HG02763 (cell line): ENCODE measurements at regions not wholly inside any gene's neighbourhood (a gene's known extent, or its start where the extent isn't known, plus 50 kb on each side); places are given as distances from the start of the nearest gene placed in this dataset.
"Not testable (repeated sequence)": the region's sequence is repeated elsewhere in the genome, so short reads cannot be mapped to it uniquely, and the experiment has no call there.

Experiments used
- ATAC-seq: cut with Tn5 transposase; IDR thresholded peaks from one replicate; pipeline ENCODE4 v1.9.1; 2021; ENCODE audit warnings: mild to moderate bottlenecking, moderate library complexity; ENCODE audit not compliant: unreplicated experiment

- ATAC-seq: not testable (repeated sequence)
Observed at GRCh38 chr15:84094720-84095119, 140.9 kb upstream of the GOLGA6L4 start.

- not testable (repeated sequence) for ATAC-seq
Observed at GRCh38 chr15:84097053-84097452, 138.5 kb upstream of the GOLGA6L4 start.

GRCh38 chr15:84098604-84099003, 137.0 kb upstream of the GOLGA6L4 start:
- no peak for ATAC-seq

- no peak for ATAC-seq
Observed at GRCh38 chr15:84099181-84099580, 136.4 kb upstream of the GOLGA6L4 start.

GRCh38 chr15:84103345-84103744, 132.2 kb upstream of the GOLGA6L4 start:
- ATAC-seq: no peak

GRCh38 chr15:84104853-84105252, 130.7 kb upstream of the GOLGA6L4 start:
- no peak for ATAC-seq

- no peak for ATAC-seq
Observed at GRCh38 chr15:84108728-84109127, 126.8 kb upstream of the GOLGA6L4 start.

GRCh38 chr15:84111575-84111974, 124.0 kb upstream of the GOLGA6L4 start:
- no peak for ATAC-seq

GRCh38 chr15:84112025-84112424, 123.5 kb upstream of the GOLGA6L4 start:
- no peak for ATAC-seq

- ATAC-seq: no peak
Observed at GRCh38 chr15:84113919-84114318, 121.7 kb upstream of the GOLGA6L4 start.

- not testable (repeated sequence) for ATAC-seq
Observed at GRCh38 chr15:84114680-84115079, 120.9 kb upstream of the GOLGA6L4 start.

GRCh38 chr15:84119351-84119750, 116.2 kb upstream of the GOLGA6L4 start:
- not testable (repeated sequence) for ATAC-seq

- ATAC-seq: not testable (repeated sequence)
Observed at GRCh38 chr15:84120903-84121302, 114.7 kb upstream of the GOLGA6L4 start.

- not testable (repeated sequence) for ATAC-seq
Observed at GRCh38 chr15:84128706-84129105, 106.9 kb upstream of the GOLGA6L4 start.

- not testable (repeated sequence) for ATAC-seq
Observed at GRCh38 chr15:84130098-84130831, 105.3 kb upstream of the GOLGA6L4 start.

GRCh38 chr15:84135931-84136456, 99.6 kb upstream of the GOLGA6L4 start:
- ATAC-seq: not testable (repeated sequence)

- peak; percentile 96 for ATAC-seq
Observed at GRCh38 chr15:84142888-84143337, 92.7 kb upstream of the GOLGA6L4 start.

GRCh38 chr15:84143753-84144314, 91.7 kb upstream of the GOLGA6L4 start:
- ATAC-seq: no peak

GRCh38 chr15:84144946-84145345, 90.6 kb upstream of the GOLGA6L4 start:
- ATAC-seq: not testable (repeated sequence)

- ATAC-seq: not testable (repeated sequence)
Observed at GRCh38 chr15:84146299-84146698, 89.3 kb upstream of the GOLGA6L4 start.

- not testable (repeated sequence) for ATAC-seq
Observed at GRCh38 chr15:84147307-84147706, 88.3 kb upstream of the GOLGA6L4 start.
